Upper lobe of left lung (tissue), 6 donors: ENCODE measurements at regions not wholly inside any gene's neighbourhood (a gene's known extent, or its start where the extent isn't known, plus 50 kb on each side); places are given as distances from the start of the nearest gene placed in this dataset.
A peak's percentile ranks its signal among the peaks of the same experiment; 100 is the strongest.

Experiments
- ATAC-seq, 2 donors: fragments of 200-7000 bp; cut with Tn5 transposase; one replicate each; pipeline ENCODE4 v1.9.1; 2022; ENCODE audit warnings: mild to moderate bottlenecking in 2 of 2, moderate library complexity in 2 of 2; ENCODE audit not compliant: low FRiP score in 2 of 2
- DNase-seq, 2 donors: peaks; one replicate each; pipeline ENCODE4 v3.0.0-alpha.2; 2019 to 2020
- H3K27ac ChIP-seq, 4 donors: fragments of 200-600 bp; sonication (generic); one replicate each; pipeline ENCODE4 v1.5.1; 2016 to 2019
- H3K27me3 ChIP-seq, 4 donors: fragments of 200-600 bp; sonication (generic); one replicate each; pipeline ENCODE4 v1.5.1; 2017 to 2019
- H3K36me3 ChIP-seq, 4 donors: fragments of 200-600 bp; sonication (generic); one replicate each; pipeline ENCODE4 v1.5.1; 2016 to 2019
- H3K4me1 ChIP-seq, 4 donors: fragments of 200-600 bp; sonication (generic); one replicate each; pipeline ENCODE4 v1.5.1; 2018 to 2019
- H3K4me3 ChIP-seq, 4 donors: fragments of 200-600 bp; sonication (generic); one replicate each; pipeline ENCODE4 v1.5.1; 2017 to 2019; ENCODE audit warnings: mild to moderate bottlenecking in 2 of 4, moderate library complexity in 1 of 4
- H3K9me3 ChIP-seq, 4 donors: fragments of 200-600 bp; sonication (generic); one replicate each; pipeline ENCODE4 v1.5.1; 2018 to 2019
- CTCF ChIP-seq, 6 experiments: fragments of 450-650 bp in 4 of 6; fragments of 200-600 bp in 2 of 6; sonication (generic) in 2 of 6; IDR thresholded peaks; one replicate each; pipeline ENCODE4 v1.5.1; 2016 to 2019; ENCODE audit warnings: antibody characterized with exemption in 6 of 6
- EP300 ChIP-seq, 4 donors: sonication (generic); formaldehyde crosslinking; IDR thresholded peaks; one replicate each; pipeline ENCODE4 v1.5.1; 2017; ENCODE audit warnings: antibody characterized with exemption in 4 of 4, control low read depth in 2 of 4
- POLR2A ChIP-seq, 4 donors: fragments of 450-650 bp; IDR thresholded peaks; one replicate each; pipeline ENCODE4 v1.5.1; 2016 to 2017; ENCODE audit warnings: antibody characterized with exemption in 4 of 4, mild to moderate bottlenecking in 2 of 4
- POLR2AphosphoS5 ChIP-seq, 2 donors: sonication (generic); formaldehyde crosslinking; IDR thresholded peaks; one replicate each; pipeline ENCODE4 v1.5.1; 2017; ENCODE audit warnings: antibody characterized with exemption in 2 of 2
- WGBS, 2 donors: methylation state at CpG; one replicate each; pipeline ENCODE4 v1.1.5; 2017 to 2018; 5-methylcytosine and 5-hydroxymethylcytosine counted together
- donor health status: DM: no; HTN: no; CAD: no; lungs with moderate emphysema.
- donor health status: DM: no; HTN: yes; CAD: no; lungs with severe emphysema.

DNA sequence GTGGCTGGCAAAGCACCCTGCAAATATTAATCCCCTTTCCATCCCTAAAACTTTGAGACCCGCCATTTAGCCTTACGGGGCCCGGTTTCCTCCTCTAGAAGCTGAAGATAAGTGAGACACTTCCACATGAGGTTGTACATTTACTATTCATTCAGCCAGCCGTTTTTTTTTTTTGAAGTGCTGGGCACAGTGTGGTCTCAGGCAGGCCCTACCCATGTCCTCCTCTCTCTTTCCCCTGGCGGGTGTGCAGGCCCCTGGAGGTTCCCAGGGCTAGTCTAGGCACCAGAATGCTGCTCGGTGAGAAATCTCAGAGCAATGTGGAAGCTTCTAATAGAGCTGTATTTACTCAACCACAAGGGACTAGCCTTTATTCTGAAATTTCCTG, 107.4 kb upstream of the LARP1 start:
- ATAC-seq, result no peak

DNA sequence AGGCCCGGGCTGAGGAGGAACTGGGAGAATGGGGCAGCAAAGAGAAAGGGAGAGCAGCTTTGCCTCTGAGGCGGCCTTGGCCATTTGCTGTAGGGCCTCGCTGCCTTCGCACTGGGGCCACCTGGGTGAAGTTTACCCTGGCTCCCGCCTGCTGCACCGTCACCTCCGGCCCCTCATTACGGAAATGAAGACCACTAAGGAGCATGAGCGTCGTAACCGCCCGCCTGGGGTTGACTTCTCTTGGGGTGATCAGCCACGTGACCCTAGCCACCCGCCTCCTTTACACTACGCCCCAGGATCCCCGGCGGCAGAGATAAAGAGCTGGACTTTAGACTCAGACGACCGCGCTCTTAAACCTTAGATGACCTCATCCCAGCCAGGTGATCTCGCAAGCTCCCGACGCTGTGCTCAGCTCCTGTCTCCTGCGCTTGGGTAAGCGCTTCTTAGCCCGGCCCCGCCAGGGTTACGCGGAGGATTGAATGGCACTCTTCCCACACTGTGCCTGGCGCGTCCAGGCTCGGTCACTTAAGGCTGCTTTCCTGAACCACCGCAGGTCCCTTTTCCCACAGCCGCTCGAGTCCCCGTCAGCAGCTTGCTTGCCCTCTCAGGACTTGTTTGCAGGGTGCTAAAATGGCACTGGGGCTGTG, 107.9 kb upstream of the LARP1 start:
- Histone ChIP-seq H3K9me3 (no peaks in the 10 kb centered on the region), H3K4me3 (peak overlapping the region in 3 of 4 donors; percentile 14 to 44 (median 36)), H3K27ac (no peak overlapping the region), H3K36me3 (no peaks in the 10 kb centered on the region), H3K27me3 (no peaks in the 10 kb centered on the region), H3K4me1 (peaks cover 7 to 12% (median 9%) of the 10 kb centered on the region in 4 donors)
- WGBS, 2 donors, result 15 to 21% methylated on average over 23 to 36 of the region's 36 CpGs
- peak in 1 of 2 donors; percentile 70 for DNase-seq
- TF ChIP-seq POLR2A (IDR thresholded peaks at IDR 0.05) (no peak), EP300 (IDR thresholded peaks at IDR 0.05) (no peak), POLR2AphosphoS5 (IDR thresholded peaks at IDR 0.05) (no peak), CTCF (IDR thresholded peaks at IDR 0.05) (no peak)
- peak; percentile 78 to 86 for ATAC-seq

More for the DNA sequence above, 107.4 kb upstream of the LARP1 start:
- TF ChIP-seq POLR2A (IDR thresholded peaks at IDR 0.05) (no peak), CTCF (IDR thresholded peaks at IDR 0.05) (no peak), POLR2AphosphoS5 (IDR thresholded peaks at IDR 0.05) (no peak), EP300 (IDR thresholded peaks at IDR 0.05) (no peak)
- no peaks in the 10 kb centered on the region for H3K27me3 ChIP-seq
- H3K36me3 ChIP-seq, result no peaks in the 10 kb centered on the region
- 39 to 42% methylated on average over 6 of the region's 6 CpGs for WGBS, 2 donors
- H3K27ac ChIP-seq, result no peak overlapping the region
- DNase-seq, result no peak
- peak overlapping the region in 3 of 4 donors; percentile 14 to 44 (median 36) for H3K4me3 ChIP-seq
- H3K9me3 ChIP-seq, result no peaks in the 10 kb centered on the region
- H3K4me1 ChIP-seq, result peaks cover 7 to 12% (median 9%) of the 10 kb centered on the region in 4 donors

- no peak overlapping the region for H3K27ac ChIP-seq
- TF ChIP-seq CTCF (IDR thresholded peaks at IDR 0.05) (no peak), POLR2AphosphoS5 (IDR thresholded peaks at IDR 0.05) (no peak), POLR2A (IDR thresholded peaks at IDR 0.05) (no peak), EP300 (IDR thresholded peaks at IDR 0.05) (no peak)
- ATAC-seq (peak in 1 of 2 donors; percentile 33), DNase-seq (peak in 1 of 2 donors; percentile 83)
- WGBS, 2 donors, result 54 to 61% methylated on average over 21 to 24 of the region's 24 CpGs
- no peaks in the 10 kb centered on the region for H3K27me3 ChIP-seq
- peaks cover 7 to 12% (median 9%) of the 10 kb centered on the region in 4 donors for H3K4me1 ChIP-seq
- H3K9me3 ChIP-seq, result no peaks in the 10 kb centered on the region
- H3K36me3 ChIP-seq, result no peaks in the 10 kb centered on the region
- H3K4me3 ChIP-seq, result peak overlapping the region in 3 of 4 donors; percentile 14 to 44 (median 36)
Measured at GRCh38 chr5:154646745-154647113, 108.4 kb upstream of the LARP1 start.

- 86 to 89% methylated on average over 5 of the region's 5 CpGs for WGBS, 2 donors
- Histone ChIP-seq H3K36me3 (no peaks in the 10 kb centered on the region), H3K9me3 (no peaks in the 10 kb centered on the region), H3K4me1 (peaks cover 7 to 12% (median 9%) of the 10 kb centered on the region in 4 donors), H3K4me3 (no peak overlapping the region), H3K27me3 (no peaks in the 10 kb centered on the region), H3K27ac (no peak overlapping the region)
- DNase-seq (no peak), ATAC-seq (no peak)
- TF ChIP-seq EP300 (IDR thresholded peaks at IDR 0.05) (no peak), CTCF (IDR thresholded peaks at IDR 0.05) (no peak), POLR2AphosphoS5 (IDR thresholded peaks at IDR 0.05) (no peak), POLR2A (IDR thresholded peaks at IDR 0.05) (no peak)
Measured at GRCh38 chr5:154644745-154645411, 110.3 kb upstream of the LARP1 start.
